OCI-LY3 (cell line): ENCODE measurements at regions not wholly inside any gene's neighbourhood (a gene's known extent, or its start where the extent isn't known, plus 50 kb on each side); places are given as distances from the start of the nearest gene placed in this dataset.

Source experiments
- EZH2phosphoT487 ChIP-seq: fragments of 200-600 bp; shearing (Covaris generic); IDR thresholded peaks from 2 replicates; pipeline ENCODE4 v1.6.1; 2018; ENCODE audit warnings: antibody characterized with exemption, mixed run types, low read depth
- TF ChIP-seq, protein P1 (sequence below): fragments of 200-600, 300-600 bp; sonication (generic); IDR thresholded peaks from 2 replicates; pipeline ENCODE4 v1.5.1; 2014; ENCODE audit warnings: antibody characterized with exemption, low read length, low read depth

DNA sequence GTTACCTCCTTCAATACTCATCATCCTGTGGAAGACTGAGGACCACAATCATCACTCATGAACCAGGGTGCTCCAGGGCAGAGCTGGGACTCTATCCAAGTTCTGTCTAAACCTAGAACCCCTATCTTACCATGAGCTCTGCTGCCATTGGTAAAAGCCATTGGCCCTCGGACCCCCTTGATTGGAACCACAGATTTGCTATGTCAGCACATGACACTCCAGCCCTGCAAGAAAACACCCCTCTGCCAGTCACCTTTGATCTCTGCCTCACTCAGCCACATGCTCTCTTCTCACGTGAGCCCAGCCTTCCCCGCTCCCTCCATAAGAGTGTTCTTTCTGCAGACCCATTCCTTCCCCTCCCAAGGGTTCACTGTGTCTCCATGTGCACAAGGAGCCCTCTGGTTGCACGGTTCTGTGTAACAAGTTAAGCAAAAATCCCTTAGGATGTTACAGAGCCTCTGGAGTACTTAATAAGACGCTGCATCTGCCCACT, 468.8 kb upstream of the DYNLRB2 start:
- TF ChIP-seq, protein P1, sequence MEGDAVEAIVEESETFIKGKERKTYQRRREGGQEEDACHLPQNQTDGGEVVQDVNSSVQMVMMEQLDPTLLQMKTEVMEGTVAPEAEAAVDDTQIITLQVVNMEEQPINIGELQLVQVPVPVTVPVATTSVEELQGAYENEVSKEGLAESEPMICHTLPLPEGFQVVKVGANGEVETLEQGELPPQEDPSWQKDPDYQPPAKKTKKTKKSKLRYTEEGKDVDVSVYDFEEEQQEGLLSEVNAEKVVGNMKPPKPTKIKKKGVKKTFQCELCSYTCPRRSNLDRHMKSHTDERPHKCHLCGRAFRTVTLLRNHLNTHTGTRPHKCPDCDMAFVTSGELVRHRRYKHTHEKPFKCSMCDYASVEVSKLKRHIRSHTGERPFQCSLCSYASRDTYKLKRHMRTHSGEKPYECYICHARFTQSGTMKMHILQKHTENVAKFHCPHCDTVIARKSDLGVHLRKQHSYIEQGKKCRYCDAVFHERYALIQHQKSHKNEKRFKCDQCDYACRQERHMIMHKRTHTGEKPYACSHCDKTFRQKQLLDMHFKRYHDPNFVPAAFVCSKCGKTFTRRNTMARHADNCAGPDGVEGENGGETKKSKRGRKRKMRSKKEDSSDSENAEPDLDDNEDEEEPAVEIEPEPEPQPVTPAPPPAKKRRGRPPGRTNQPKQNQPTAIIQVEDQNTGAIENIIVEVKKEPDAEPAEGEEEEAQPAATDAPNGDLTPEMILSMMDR, result no peak
- TF ChIP-seq EZH2phosphoT487, result no peak
